ENCODE measurements at regions not wholly inside any gene's neighbourhood (a gene's known extent, or its start where the extent isn't known, plus 50 kb on each side); places are given as distances from the start of the nearest gene placed in this dataset.

DNA sequence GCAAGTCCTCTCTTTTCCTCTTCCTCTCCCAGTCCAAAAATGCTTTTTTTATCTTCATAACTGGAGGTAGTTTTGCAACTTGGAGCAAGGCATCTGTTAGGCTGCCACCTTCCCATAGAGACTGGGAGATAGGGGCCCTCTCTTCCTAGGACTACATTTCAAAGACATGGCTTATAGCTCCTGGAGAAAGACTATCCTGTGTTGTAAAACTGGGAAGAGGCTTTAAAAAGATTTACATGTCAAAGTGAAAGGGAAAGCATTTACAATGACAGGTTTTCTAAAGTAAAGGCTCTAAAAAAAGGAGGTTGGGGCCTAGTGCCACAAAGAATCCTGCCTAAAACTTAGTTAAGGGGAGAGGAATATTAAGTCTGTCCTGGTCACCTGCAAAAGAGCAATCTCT lies 82.2 kb upstream of the SEMA3E start:
- TF ChIP-seq POLR2A (IDR thresholded peaks at IDR 0.05; ENCODE audit: control extremely low read depth in 1 of 2, low read depth in 2 of 2, low read length in 2 of 2): no peak
- no peak for TF ChIP-seq BCL11A (IDR thresholded peaks at IDR 0.05; ENCODE audit: low read depth in 2 of 2, low read length in 2 of 2)
- TF ChIP-seq EP300 (IDR thresholded peaks at IDR 0.05; ENCODE audit: borderline replicate concordance in 1 of 2, low read depth in 2 of 2, low read length in 2 of 2): no peak
- TF ChIP-seq, protein P1, sequence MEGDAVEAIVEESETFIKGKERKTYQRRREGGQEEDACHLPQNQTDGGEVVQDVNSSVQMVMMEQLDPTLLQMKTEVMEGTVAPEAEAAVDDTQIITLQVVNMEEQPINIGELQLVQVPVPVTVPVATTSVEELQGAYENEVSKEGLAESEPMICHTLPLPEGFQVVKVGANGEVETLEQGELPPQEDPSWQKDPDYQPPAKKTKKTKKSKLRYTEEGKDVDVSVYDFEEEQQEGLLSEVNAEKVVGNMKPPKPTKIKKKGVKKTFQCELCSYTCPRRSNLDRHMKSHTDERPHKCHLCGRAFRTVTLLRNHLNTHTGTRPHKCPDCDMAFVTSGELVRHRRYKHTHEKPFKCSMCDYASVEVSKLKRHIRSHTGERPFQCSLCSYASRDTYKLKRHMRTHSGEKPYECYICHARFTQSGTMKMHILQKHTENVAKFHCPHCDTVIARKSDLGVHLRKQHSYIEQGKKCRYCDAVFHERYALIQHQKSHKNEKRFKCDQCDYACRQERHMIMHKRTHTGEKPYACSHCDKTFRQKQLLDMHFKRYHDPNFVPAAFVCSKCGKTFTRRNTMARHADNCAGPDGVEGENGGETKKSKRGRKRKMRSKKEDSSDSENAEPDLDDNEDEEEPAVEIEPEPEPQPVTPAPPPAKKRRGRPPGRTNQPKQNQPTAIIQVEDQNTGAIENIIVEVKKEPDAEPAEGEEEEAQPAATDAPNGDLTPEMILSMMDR (IDR thresholded peaks at IDR 0.05; ENCODE audit: control extremely low read depth in 1 of 3, insufficient read depth in 1 of 3, low read depth in 1 of 3, low read length in 3 of 3): no peak
- TF ChIP-seq HDAC6 (IDR thresholded peaks at IDR 0.05; ENCODE audit: low read depth, low read length): no peak
- no peak for TF ChIP-seq EZH2 (IDR thresholded peaks at IDR 0.05; ENCODE audit: low read depth, low read length, severe bottlenecking)
- no peak for TF ChIP-seq RXRA (IDR thresholded peaks at IDR 0.05; ENCODE audit: insufficient read depth, low read depth, low read length)
- no peak for TF ChIP-seq SP1 (IDR thresholded peaks at IDR 0.05; ENCODE audit: low read depth, low read length)
- no peak for TF ChIP-seq POU5F1 (IDR thresholded peaks at IDR 0.05; ENCODE audit: low read depth, low read length)
- no peak for TF ChIP-seq KDM5A (IDR thresholded peaks at IDR 0.05; ENCODE audit: low read length)
- no peak for TF ChIP-seq HDAC2 (IDR thresholded peaks at IDR 0.05; ENCODE audit: borderline replicate concordance in 1 of 2, low read depth in 2 of 2, low read length in 2 of 2)
- no peak for TF ChIP-seq ZNF274 (IDR thresholded peaks at IDR 0.05; ENCODE audit: borderline replicate concordance, extremely low read depth, low read length)

Measured in H1 (cell line).